ENCODE measurements at regions not wholly inside any gene's neighbourhood (a gene's known extent, or its start where the extent isn't known, plus 50 kb on each side); places are given as distances from the start of the nearest gene placed in this dataset.

GRCh38 chr9:108517651-108518365 lies 338.0 kb downstream of the ACTL7B start:
- Histone ChIP-seq H3K4me3 (ENCODE audit: low read length) (no peak overlapping the region), H3K27me3 (ENCODE audit: control insufficient read depth, insufficient read depth, low read length) (no peaks in the 10 kb centered on the region), H3K36me3 (ENCODE audit: insufficient read depth, low read length) (no peaks in the 10 kb centered on the region), H3K9me3 (replicated peaks; ENCODE audit: low read length) (no peaks in the 10 kb centered on the region), H3K4me1 (ENCODE audit: control insufficient read depth, insufficient read depth, low read length) (peaks cover 7% of the 10 kb centered on the region), H3K4me2 (ENCODE audit: low read length) (no peak overlapping the region), H3K9ac (ENCODE audit: low read depth, low read length) (no peak overlapping the region)

DNA sequence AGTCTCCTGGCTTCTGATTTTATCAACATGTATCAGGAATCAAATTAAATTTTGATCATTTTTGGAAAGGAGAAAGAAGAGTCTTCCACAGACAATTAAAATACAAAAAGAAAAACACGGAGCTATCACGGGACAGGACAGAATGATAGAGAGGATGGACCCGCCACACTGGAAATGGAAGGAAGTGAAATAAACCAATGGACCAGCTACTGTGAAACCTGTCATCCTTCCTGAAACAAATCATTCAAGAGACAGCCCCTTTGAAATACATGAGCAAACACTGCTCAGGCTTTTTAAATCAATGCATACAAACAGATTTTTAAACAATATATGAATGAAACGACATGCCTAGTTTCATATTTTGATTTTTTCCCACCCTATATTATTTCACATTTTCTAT lies 339.4 kb downstream of the ACTL7B start:
- no peak overlapping the region for H3K4me2 ChIP-seq (ENCODE audit: low read length)
- H3K9ac ChIP-seq (ENCODE audit: low read depth, low read length) = no peak overlapping the region
- H3K4me3 ChIP-seq (ENCODE audit: low read length) = no peak overlapping the region
- H3K9me3 ChIP-seq (replicated peaks; ENCODE audit: low read length) = no peaks in the 10 kb centered on the region
- no peaks in the 10 kb centered on the region for H3K36me3 ChIP-seq (ENCODE audit: insufficient read depth, low read length)
- no peaks in the 10 kb centered on the region for H3K27me3 ChIP-seq (ENCODE audit: control insufficient read depth, insufficient read depth, low read length)
- H3K4me1 ChIP-seq (ENCODE audit: control insufficient read depth, insufficient read depth, low read length) = peaks cover 11% of the 10 kb centered on the region

DNA sequence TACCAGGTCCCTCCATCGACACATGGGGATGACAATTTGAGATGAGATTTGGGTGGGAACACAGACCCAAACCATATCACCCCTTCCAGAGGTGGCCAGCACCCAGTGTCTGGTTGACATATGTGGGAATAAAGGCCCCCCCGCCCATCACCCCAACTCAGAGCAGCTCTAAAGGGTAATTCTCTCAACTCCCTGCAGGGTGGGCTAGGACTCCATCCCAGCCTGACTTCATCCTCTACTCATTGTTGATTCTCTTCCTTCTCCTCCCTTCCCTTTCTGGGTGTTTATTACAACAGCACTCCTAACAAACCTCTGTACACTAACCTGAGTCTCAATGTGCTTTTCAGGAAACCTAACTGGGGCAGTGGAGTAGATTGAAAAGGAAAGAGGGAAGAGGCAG lies 339.9 kb downstream of the ACTL7B start:
- Histone ChIP-seq H3K4me2 (ENCODE audit: low read length) (no peak overlapping the region), H3K9me3 (replicated peaks; ENCODE audit: low read length) (no peaks in the 10 kb centered on the region), H3K4me1 (ENCODE audit: control insufficient read depth, insufficient read depth, low read length) (peaks cover 7% of the 10 kb centered on the region), H3K9ac (ENCODE audit: low read depth, low read length) (no peak overlapping the region), H3K36me3 (ENCODE audit: insufficient read depth, low read length) (no peaks in the 10 kb centered on the region), H3K4me3 (ENCODE audit: low read length) (no peak overlapping the region), H3K27me3 (ENCODE audit: control insufficient read depth, insufficient read depth, low read length) (no peaks in the 10 kb centered on the region)

DNA sequence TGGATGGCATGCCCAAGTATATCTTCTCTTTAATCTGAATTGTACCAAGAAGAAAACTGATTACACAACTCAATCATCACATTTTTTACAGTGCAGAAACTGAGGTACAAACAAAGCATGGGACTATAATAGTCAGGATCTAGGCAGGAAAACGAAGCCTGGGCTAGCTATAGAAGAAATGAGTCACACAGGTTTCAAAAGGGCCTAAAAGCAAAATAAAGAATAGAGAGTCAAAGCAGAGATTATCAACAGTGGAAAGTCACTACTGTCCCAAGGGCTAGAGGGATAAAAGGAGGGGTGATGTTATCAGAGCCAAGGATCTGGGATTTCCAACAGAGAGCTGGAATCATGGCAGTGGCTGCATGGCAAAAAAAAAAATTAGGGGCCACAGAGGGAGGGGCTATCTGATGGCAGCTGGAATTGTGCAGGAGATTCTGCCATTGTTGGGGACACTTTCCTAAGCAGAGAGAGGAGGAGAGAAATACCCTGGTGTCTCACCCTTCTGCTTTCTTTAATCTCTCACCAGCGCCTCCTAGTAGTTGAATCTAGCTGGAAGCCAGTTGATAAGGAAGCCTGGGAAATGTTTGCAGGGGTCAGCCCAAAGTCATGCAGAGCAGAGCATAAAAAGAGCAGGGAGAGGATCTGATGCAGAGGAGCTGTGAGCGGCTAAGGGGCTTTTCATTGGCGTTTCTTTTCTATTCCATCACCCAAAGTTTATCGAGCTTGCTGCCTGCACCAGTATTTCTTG lies 343.2 kb downstream of the ACTL7B start:
- Histone ChIP-seq H3K27me3 (ENCODE audit: control insufficient read depth, insufficient read depth, low read length) (no peaks in the 10 kb centered on the region), H3K36me3 (ENCODE audit: insufficient read depth, low read length) (no peaks in the 10 kb centered on the region), H3K4me1 (ENCODE audit: control insufficient read depth, insufficient read depth, low read length) (peaks cover 6% of the 10 kb centered on the region), H3K9me3 (replicated peaks; ENCODE audit: low read length) (no peaks in the 10 kb centered on the region), H3K9ac (ENCODE audit: low read depth, low read length) (no peak overlapping the region), H3K4me3 (ENCODE audit: low read length) (no peak overlapping the region), H3K4me2 (ENCODE audit: low read length) (no peak overlapping the region)

- H3K27me3 ChIP-seq (ENCODE audit: control insufficient read depth, insufficient read depth, low read length) = no peaks in the 10 kb centered on the region
Measured at GRCh38 chr9:108511307-108511706, 344.5 kb downstream of the ACTL7B start.

DNA sequence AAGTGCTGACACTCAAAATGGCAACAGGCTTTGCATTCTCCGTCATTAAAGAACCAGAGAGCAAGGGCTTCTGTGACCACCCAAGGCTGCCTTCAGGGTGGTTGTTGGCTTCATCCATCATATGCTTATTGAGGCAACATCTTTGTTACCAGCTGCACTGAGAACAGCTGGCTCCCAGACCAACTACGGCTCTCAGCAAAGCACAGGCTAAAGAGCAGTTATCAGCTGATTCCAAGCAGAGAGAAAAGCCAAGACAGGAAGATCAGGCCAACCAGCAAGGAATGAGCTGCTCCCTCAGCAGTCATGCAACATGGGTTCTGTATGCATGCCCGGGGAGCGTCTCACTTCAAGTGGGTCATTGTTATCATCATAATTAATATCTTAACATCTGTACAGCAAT lies 358.9 kb downstream of the ACTL7B start:
- H3K4me1 ChIP-seq (ENCODE audit: control insufficient read depth, insufficient read depth, low read length) = no peaks in the 10 kb centered on the region
- H3K4me3 ChIP-seq (ENCODE audit: low read length) = no peak overlapping the region
- H3K9me3 ChIP-seq (replicated peaks; ENCODE audit: low read length) = no peaks in the 10 kb centered on the region
- H3K9ac ChIP-seq (ENCODE audit: low read depth, low read length) = no peak overlapping the region
- no peak overlapping the region for H3K4me2 ChIP-seq (ENCODE audit: low read length)
- no peaks in the 10 kb centered on the region for H3K36me3 ChIP-seq (ENCODE audit: insufficient read depth, low read length)
- no peaks in the 10 kb centered on the region for H3K27me3 ChIP-seq (ENCODE audit: control insufficient read depth, insufficient read depth, low read length)

More at GRCh38 chr9:108511307-108511706, 344.5 kb downstream of the ACTL7B start:
- peaks cover 6% of the 10 kb centered on the region for H3K4me1 ChIP-seq (ENCODE audit: control insufficient read depth, insufficient read depth, low read length)
- H3K4me2 ChIP-seq (ENCODE audit: low read length) = no peak overlapping the region
- H3K9me3 ChIP-seq (replicated peaks; ENCODE audit: low read length) = no peaks in the 10 kb centered on the region
- H3K4me3 ChIP-seq (ENCODE audit: low read length) = no peak overlapping the region
- H3K9ac ChIP-seq (ENCODE audit: low read depth, low read length) = no peak overlapping the region
- no peaks in the 10 kb centered on the region for H3K36me3 ChIP-seq (ENCODE audit: insufficient read depth, low read length)

GRCh38 chr9:108489567-108489966 lies 366.2 kb downstream of the ACTL7B start:
- H3K27me3 ChIP-seq (ENCODE audit: control insufficient read depth, insufficient read depth, low read length) = no peaks in the 10 kb centered on the region
- no peaks in the 10 kb centered on the region for H3K4me1 ChIP-seq (ENCODE audit: control insufficient read depth, insufficient read depth, low read length)
- no peak overlapping the region for H3K9ac ChIP-seq (ENCODE audit: low read depth, low read length)
- H3K9me3 ChIP-seq (replicated peaks; ENCODE audit: low read length) = no peaks in the 10 kb centered on the region
- H3K36me3 ChIP-seq (ENCODE audit: insufficient read depth, low read length) = no peaks in the 10 kb centered on the region
- no peak overlapping the region for H3K4me3 ChIP-seq (ENCODE audit: low read length)
- H3K4me2 ChIP-seq (ENCODE audit: low read length) = no peak overlapping the region

- H3K9me3 ChIP-seq (replicated peaks; ENCODE audit: low read length) = no peaks in the 10 kb centered on the region
- H3K4me3 ChIP-seq (ENCODE audit: low read length) = no peak overlapping the region
- H3K4me1 ChIP-seq (ENCODE audit: control insufficient read depth, insufficient read depth, low read length) = no peaks in the 10 kb centered on the region
- no peaks in the 10 kb centered on the region for H3K36me3 ChIP-seq (ENCODE audit: insufficient read depth, low read length)
- H3K27me3 ChIP-seq (ENCODE audit: control insufficient read depth, insufficient read depth, low read length) = no peaks in the 10 kb centered on the region
- no peak overlapping the region for H3K9ac ChIP-seq (ENCODE audit: low read depth, low read length)
- H3K4me2 ChIP-seq (ENCODE audit: low read length) = no peak overlapping the region
Measured at GRCh38 chr9:108486831-108487230, 369.0 kb downstream of the ACTL7B start.

- Histone ChIP-seq H3K9ac (ENCODE audit: low read depth, low read length) (no peak overlapping the region), H3K4me2 (ENCODE audit: low read length) (no peak overlapping the region), H3K36me3 (ENCODE audit: insufficient read depth, low read length) (no peaks in the 10 kb centered on the region), H3K9me3 (replicated peaks; ENCODE audit: low read length) (no peaks in the 10 kb centered on the region), H3K4me3 (ENCODE audit: low read length) (no peak overlapping the region), H3K4me1 (ENCODE audit: control insufficient read depth, insufficient read depth, low read length) (peaks cover 12% of the 10 kb centered on the region), H3K27me3 (ENCODE audit: control insufficient read depth, insufficient read depth, low read length) (no peaks in the 10 kb centered on the region)
Measured at GRCh38 chr9:108484468-108484867, 371.3 kb downstream of the ACTL7B start.

- H3K36me3 ChIP-seq (ENCODE audit: insufficient read depth, low read length) = no peaks in the 10 kb centered on the region
- H3K4me1 ChIP-seq (ENCODE audit: control insufficient read depth, insufficient read depth, low read length) = peaks cover 17% of the 10 kb centered on the region
- H3K4me2 ChIP-seq (ENCODE audit: low read length) = no peak overlapping the region
- no peaks in the 10 kb centered on the region for H3K27me3 ChIP-seq (ENCODE audit: control insufficient read depth, insufficient read depth, low read length)
- H3K9ac ChIP-seq (ENCODE audit: low read depth, low read length) = no peak overlapping the region
- no peak overlapping the region for H3K4me3 ChIP-seq (ENCODE audit: low read length)
- H3K9me3 ChIP-seq (replicated peaks; ENCODE audit: low read length) = no peaks in the 10 kb centered on the region
Measured at GRCh38 chr9:108483676-108484075, 372.1 kb downstream of the ACTL7B start.

DNA sequence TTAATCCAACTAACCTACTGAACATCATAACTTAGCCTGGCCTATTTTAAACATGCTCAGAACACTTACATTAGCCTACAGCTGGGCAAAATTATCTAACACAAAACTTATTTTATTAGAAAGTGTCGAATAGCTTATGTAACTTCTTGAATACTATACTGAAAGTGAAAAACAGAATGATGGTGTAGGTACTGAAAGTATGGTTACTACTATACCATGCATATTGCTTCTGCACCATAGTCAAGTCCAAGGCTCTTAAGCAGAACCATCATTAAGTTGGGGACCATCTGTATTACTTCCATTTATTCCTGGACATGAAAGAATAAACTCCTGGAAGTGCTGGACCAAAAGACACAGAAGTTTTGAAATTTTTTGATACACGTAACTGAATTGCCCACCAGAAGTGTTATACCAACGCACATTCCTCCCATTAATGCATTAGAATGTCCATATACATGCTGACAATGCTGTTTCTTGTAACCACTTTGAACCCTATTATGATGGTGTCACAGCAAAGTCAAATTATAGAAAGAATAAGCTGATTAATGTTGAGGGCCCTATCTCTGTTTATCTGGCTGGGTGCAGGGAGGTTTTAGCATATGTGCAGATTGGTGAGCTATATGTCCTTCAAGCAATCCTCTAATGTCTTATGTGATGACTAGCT lies 375.7 kb downstream of the ACTL7B start:
- Histone ChIP-seq H3K27me3 (ENCODE audit: control insufficient read depth, insufficient read depth, low read length) (no peaks in the 10 kb centered on the region), H3K36me3 (ENCODE audit: insufficient read depth, low read length) (no peaks in the 10 kb centered on the region), H3K9me3 (replicated peaks; ENCODE audit: low read length) (no peaks in the 10 kb centered on the region), H3K4me3 (ENCODE audit: low read length) (no peak overlapping the region), H3K4me1 (ENCODE audit: control insufficient read depth, insufficient read depth, low read length) (peaks cover 47% of the 10 kb centered on the region), H3K9ac (ENCODE audit: low read depth, low read length) (no peak overlapping the region), H3K4me2 (ENCODE audit: low read length) (no peak overlapping the region)
